K562 (cell line): ENCODE measurements at regions not wholly inside any gene's neighbourhood (a gene's known extent, or its start where the extent isn't known, plus 50 kb on each side); places are given as distances from the start of the nearest gene placed in this dataset.

Experiments used
- BRD9 ChIP-seq: fragments of 450-650 bp; IDR thresholded peaks from 2 replicates; pipeline ENCODE4 v1.6.1; 2018; ENCODE audit warnings: low read depth; ENCODE audit not compliant: partially characterized antibody
- E2F8 ChIP-seq: fragments of 450-650 bp; IDR thresholded peaks from 2 replicates; pipeline ENCODE4 v1.7.1; 2018; ENCODE audit warnings: mild to moderate bottlenecking, low read depth; ENCODE audit not compliant: partially characterized antibody
- ELF1 ChIP-seq: fragments of 200-800 bp; sonication (Bioruptor generic); IDR thresholded peaks from 2 replicates; pipeline ENCODE4 v1.6.1; 2016; ENCODE audit warnings: missing genetic modification characterization, missing compliant biosample characterization
- ERF ChIP-seq: fragments of 450-650 bp; formaldehyde crosslinking; IDR thresholded peaks from 2 replicates; pipeline ENCODE4 v1.4.0; 2020; ENCODE audit warnings: mild to moderate bottlenecking, mixed read lengths
- FOSL1 ChIP-seq: fragments of 200-800 bp; sonication (Bioruptor generic); conservative IDR thresholded peaks from 2 replicates; pipeline ENCODE4 v1.6.1; 2016; ENCODE audit warnings: missing genetic modification characterization, missing compliant biosample characterization
- GTF2B ChIP-seq: IDR thresholded peaks from 2 replicates; pipeline ENCODE4 v1.6.1; 2011; ENCODE audit not compliant: insufficient read length; ENCODE audit errors: extremely low read depth
- HDAC3 ChIP-seq: fragments of 450-650 bp; IDR thresholded peaks from 2 replicates; pipeline ENCODE4 v1.6.1; 2018; ENCODE audit warnings: borderline replicate concordance, mild to moderate bottlenecking, moderate library complexity; ENCODE audit not compliant: partially characterized antibody
- HES1 ChIP-seq: fragments of 450-650 bp; IDR thresholded peaks from 2 replicates; pipeline ENCODE4 v1.6.1; 2016; ENCODE audit warnings: low read depth, mild to moderate bottlenecking, moderate library complexity
- HLTF ChIP-seq: fragments of 450-650 bp; IDR thresholded peaks from 2 replicates; pipeline ENCODE4 v1.6.1; 2016
- HMBOX1 ChIP-seq: sonication (generic); IDR thresholded peaks from 2 replicates; pipeline ENCODE4 v1.6.1; 2016
- LARP7 ChIP-seq: fragments of 450-650 bp; IDR thresholded peaks from 2 replicates; pipeline ENCODE4 v1.6.1; 2016
- MCM2 ChIP-seq: fragments of 450-650 bp; IDR thresholded peaks from 2 replicates; pipeline ENCODE4 v1.6.1; 2017; ENCODE audit warnings: low read depth, mild to moderate bottlenecking
- NCOR1 ChIP-seq: fragments of 450-650 bp; IDR thresholded peaks from 2 replicates; pipeline ENCODE4 v1.6.1; 2016; ENCODE audit warnings: mild to moderate bottlenecking, moderate library complexity
- RFX1 ChIP-seq: fragments of 450-650 bp; IDR thresholded peaks from 2 replicates; pipeline ENCODE4 v1.6.1; 2016; ENCODE audit warnings: mild to moderate bottlenecking, moderate library complexity
- SPI1 ChIP-seq: IDR thresholded peaks from 2 replicates; pipeline ENCODE4 v1.6.1; 2011; ENCODE audit warnings: low read depth, low read length, control low read depth, borderline replicate concordance
- TAF15 ChIP-seq: fragments of 200-400 bp; formaldehyde crosslinking; IDR thresholded peaks from 2 replicates; pipeline ENCODE4 v1.6.1; 2017; ENCODE audit warnings: mild to moderate bottlenecking, low read depth, low read length, moderate library complexity
- TRIM24 ChIP-seq, 2 experiments: fragments of 450-650 bp; IDR thresholded peaks; 2 replicates each; pipeline ENCODE4 v1.6.1; 2016
- ZBTB12 ChIP-seq: fragments of 250-450 bp; sonication (Bioruptor Pico); IDR thresholded peaks from 2 replicates; pipeline ENCODE4 v1.4.0; 2020
- ZC3H4 ChIP-seq: sonication (generic); formaldehyde crosslinking; IDR thresholded peaks from 2 replicates; pipeline ENCODE4 v1.9.0; 2021; ENCODE audit warnings: missing genetic modification reagents, borderline replicate concordance
- ZNF280A ChIP-seq: fragments of 450-650 bp; IDR thresholded peaks from 2 replicates; pipeline ENCODE4 v1.6.1; 2018; ENCODE audit warnings: mild to moderate bottlenecking, low read depth; ENCODE audit not compliant: partially characterized antibody

GRCh38 chr4:153151535-153152455, 52.4 kb upstream of the TRIM2 start (continued):
- TF ChIP-seq E2F8 (no peak), GTF2B (no peak), LARP7 (no peak), SPI1 (peak; percentile 90), HDAC3 (peak; percentile 59), ELF1 (no peak), RFX1 (peak; percentile 68), TAF15 (no peak), FOSL1 (tag) (no peak), BRD9 (no peak), HLTF (no peak), ZBTB12 (CRISPR knock-in tag) (no peak), NCOR1 (no peak), ERF (CRISPR knock-in tag) (no peak), HMBOX1 (no peak), TRIM24 (IDR thresholded peaks at IDR 0.05) (peak in 1 of 2 experiments; percentile 36; a peak in 2 of 4 replicates), ZNF280A (no peak), HES1 (no peak), MCM2 (no peak), ZC3H4 (CRISPR knock-in tag) (no peak)
